HCT116 (cell line): ENCODE measurements at regions not wholly inside any gene's neighbourhood (a gene's known extent, or its start where the extent isn't known, plus 50 kb on each side); places are given as distances from the start of the nearest gene placed in this dataset.
"Not testable (repeated sequence)": the region's sequence is repeated elsewhere in the genome, so short reads cannot be mapped to it uniquely, and the experiment has no call there.

Experiments
- ATAC-seq: fragments of 200-7000 bp; cut with Tn5 transposase; 2 replicates; pipeline ENCODE4 v1.9.1; 2020; ENCODE audit warnings: mild to moderate bottlenecking, moderate library complexity
- BruUV-seq: library from RNA; stranded (reverse); fragments of 400-500 nt; replicated peaks from 2 replicates; lab custom pipeline; 2021; lab: Mats Ljungman, UMichigan
- CTCF ChIA-PET: fragments of 300-600 bp; sonication (Branson Sonifier 250); formaldehyde crosslinking; loops from one replicate; lab custom pipeline; 2021; ENCODE audit warnings: antibody characterized with exemption; lab: Charles Lee
- POLR2A ChIA-PET: fragments of 300-600, 350-600 bp; sonication (Branson Sonifier 250); formaldehyde crosslinking; loops from one replicate; lab custom pipeline; 2021; ENCODE audit warnings: antibody characterized with exemption; lab: Charles Lee
- RAD21 ChIA-PET, 2 experiments: fragments of 300-600 bp; sonication (Branson Sonifier 250); formaldehyde crosslinking; loops; one replicate each; lab custom pipeline; 2023; ENCODE audit warnings: low total read pairs in 2 of 2; ENCODE audit not compliant: uncharacterized antibody in 2 of 2, unreplicated experiment in 2 of 2, low non-redundant PET in 1 of 2; lab: Charles Lee
- DNase-seq: peaks from one replicate; pipeline ENCODE4 v3.0.0-alpha.2; 2010; ENCODE audit warnings: low read depth, low spot score
- H2AFZ ChIP-seq: fragments of 200-600 bp; shearing (Covaris generic), sonication (generic); 2 replicates; pipeline ENCODE4 v1.6.1; 2017; ENCODE audit warnings: low read depth, mixed run types, mixed read lengths, antibody characterized with exemption, low read length; ENCODE audit not compliant: poor library complexity, severe bottlenecking
- H3K27ac ChIP-seq: 2 replicates; pipeline ENCODE4 v1.5.1; 2012; ENCODE audit warnings: low read depth, low read length
- H3K27me3 ChIP-seq: fragments of 200-600 bp; sonication (generic); 2 replicates; pipeline ENCODE4 v1.6.1; 2016; ENCODE audit warnings: mixed run types, low read length, mixed read lengths; ENCODE audit not compliant: insufficient read depth
- H3K36me3 ChIP-seq, 2 experiments: fragments of 200-500 bp in 1 of 2; fragments of 200-600 bp in 1 of 2; sonication (Bioruptor generic) in 1 of 2; sonication (generic) in 1 of 2; 2 replicates each; pipeline versions ENCODE4 v1.5.1 to v1.6.1; 2014 to 2016; ENCODE audit warnings: low read length in 2 of 2, inconsistent platforms in 1 of 2, mixed read lengths in 1 of 2, mixed run types in 1 of 2; ENCODE audit not compliant: insufficient read depth in 2 of 2, control insufficient read depth in 1 of 2
- H3K4me1 ChIP-seq, 2 experiments: fragments of 200-600 bp in 1 of 2; sonication (generic) in 1 of 2; 2 replicates each; pipeline versions ENCODE4 v1.5.1 to v1.6.1; 2012 to 2017; ENCODE audit warnings: low read length in 2 of 2, inconsistent platforms in 1 of 2, mild to moderate bottlenecking in 1 of 2, mixed read lengths in 1 of 2, mixed run types in 1 of 2, moderate library complexity in 1 of 2; ENCODE audit not compliant: insufficient read depth in 2 of 2, control insufficient read depth in 1 of 2
- H3K4me2 ChIP-seq: fragments of 200-600 bp; sonication (generic); 2 replicates; pipeline ENCODE4 v1.6.1; 2017; ENCODE audit warnings: mixed run types, low read length, mixed read lengths
- H3K4me3 ChIP-seq, 2 experiments: fragments of 200-600 bp in 1 of 2; sonication (generic) in 1 of 2; replicated peaks in 1 of 2; 2 replicates each; pipeline ENCODE4 v1.5.1; 2011 to 2016; ENCODE audit warnings: low read length in 2 of 2, control low read depth in 1 of 2, low read depth in 1 of 2, mild to moderate bottlenecking in 1 of 2, mixed read lengths in 1 of 2, mixed run types in 1 of 2
- H3K79me2 ChIP-seq: fragments of 200-600 bp; sonication (generic); 2 replicates; pipeline ENCODE4 v1.6.1; 2017; ENCODE audit warnings: mild to moderate bottlenecking, mixed run types, low read length, moderate library complexity, mixed read lengths; ENCODE audit not compliant: insufficient read depth
- H3K9ac ChIP-seq: fragments of 200-600 bp; sonication (generic); 2 replicates; pipeline ENCODE4 v1.6.1; 2016; ENCODE audit warnings: low read length, mixed read lengths
- H3K9me2 ChIP-seq: fragments of 200-600 bp; sonication (generic), shearing (Covaris generic); 2 replicates; pipeline ENCODE4 v1.6.1; 2017; ENCODE audit warnings: mixed run types, mild to moderate bottlenecking, moderate library complexity; ENCODE audit not compliant: insufficient read depth
- H3K9me3 ChIP-seq, 2 experiments: fragments of 200-500 bp in 1 of 2; fragments of 200-600 bp in 1 of 2; sonication (Bioruptor generic) in 1 of 2; sonication (generic) in 1 of 2; 2 replicates each; pipeline ENCODE4 v1.6.1; 2014 to 2017; ENCODE audit warnings: low read length in 2 of 2, mixed read lengths in 2 of 2, inconsistent platforms in 1 of 2, low read depth in 1 of 2, mild to moderate bottlenecking in 1 of 2, mixed run types in 1 of 2, moderate library complexity in 1 of 2; ENCODE audit not compliant: control insufficient read depth in 1 of 2, insufficient read depth in 1 of 2
- H4K20me1 ChIP-seq: fragments of 200-600 bp; sonication (generic), shearing (Covaris generic); 2 replicates; pipeline ENCODE4 v1.6.1; 2017; ENCODE audit warnings: mixed run types, mild to moderate bottlenecking, moderate library complexity; ENCODE audit not compliant: insufficient read depth
- EZH2 ChIP-seq: fragments of 200-600 bp; sonication (generic); IDR thresholded peaks from 2 replicates; pipeline ENCODE4 v1.6.1; 2017; ENCODE audit warnings: antibody characterized with exemption, mixed run types
- FOSL1 ChIP-seq: IDR thresholded peaks from 2 replicates; pipeline ENCODE4 v1.6.1; 2012; ENCODE audit warnings: low read depth
- POLR2A ChIP-seq: IDR thresholded peaks from 2 replicates; pipeline ENCODE4 v1.7.0; 2011; ENCODE audit warnings: borderline replicate concordance; ENCODE audit not compliant: insufficient read depth, insufficient read length; ENCODE audit errors: extremely low read depth
- POLR2AphosphoS5 ChIP-seq: IDR thresholded peaks from 2 replicates; pipeline ENCODE4 v1.6.1; 2011; ENCODE audit warnings: mild to moderate bottlenecking, low read depth, low read length, moderate library complexity
- SP1 ChIP-seq: IDR thresholded peaks from 2 replicates; pipeline ENCODE4 v1.6.1; 2012; ENCODE audit warnings: low read depth
- SRF ChIP-seq: IDR thresholded peaks from 2 replicates; pipeline ENCODE4 v1.6.1; 2012; ENCODE audit warnings: low read depth
- intact Hi-C: fragments of 100-400 bp; cut with micrococcal nuclease; formaldehyde crosslinking; loops from 2 replicates; pipeline ENCODE4 v1.10.0; 2022
- TF ChIP-seq, protein P1 (sequence below): IDR thresholded peaks from 2 replicates; pipeline ENCODE4 v1.6.1; 2012; ENCODE audit warnings: low read depth

DNA sequence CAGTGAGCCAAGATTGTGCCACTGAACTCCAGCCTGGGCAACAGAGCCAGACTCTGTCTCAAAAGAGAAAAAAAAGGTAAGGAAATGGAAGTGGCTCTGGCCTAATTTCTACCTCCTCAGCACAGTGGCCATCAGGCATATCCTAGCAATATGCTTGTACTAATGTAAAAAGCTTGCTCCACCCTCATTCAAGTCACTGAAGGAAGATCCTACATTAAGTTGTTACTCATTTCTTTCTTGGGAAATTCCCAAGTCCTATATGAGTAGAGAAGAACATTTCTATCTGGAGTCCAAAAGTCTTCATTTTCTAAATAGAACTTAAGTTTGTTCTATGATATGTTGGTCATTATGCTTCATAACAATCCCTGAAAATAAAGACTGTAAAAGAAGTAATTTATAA, 67.3 kb upstream of the HOXC13 start (continued):
- TF ChIP-seq, protein P1, sequence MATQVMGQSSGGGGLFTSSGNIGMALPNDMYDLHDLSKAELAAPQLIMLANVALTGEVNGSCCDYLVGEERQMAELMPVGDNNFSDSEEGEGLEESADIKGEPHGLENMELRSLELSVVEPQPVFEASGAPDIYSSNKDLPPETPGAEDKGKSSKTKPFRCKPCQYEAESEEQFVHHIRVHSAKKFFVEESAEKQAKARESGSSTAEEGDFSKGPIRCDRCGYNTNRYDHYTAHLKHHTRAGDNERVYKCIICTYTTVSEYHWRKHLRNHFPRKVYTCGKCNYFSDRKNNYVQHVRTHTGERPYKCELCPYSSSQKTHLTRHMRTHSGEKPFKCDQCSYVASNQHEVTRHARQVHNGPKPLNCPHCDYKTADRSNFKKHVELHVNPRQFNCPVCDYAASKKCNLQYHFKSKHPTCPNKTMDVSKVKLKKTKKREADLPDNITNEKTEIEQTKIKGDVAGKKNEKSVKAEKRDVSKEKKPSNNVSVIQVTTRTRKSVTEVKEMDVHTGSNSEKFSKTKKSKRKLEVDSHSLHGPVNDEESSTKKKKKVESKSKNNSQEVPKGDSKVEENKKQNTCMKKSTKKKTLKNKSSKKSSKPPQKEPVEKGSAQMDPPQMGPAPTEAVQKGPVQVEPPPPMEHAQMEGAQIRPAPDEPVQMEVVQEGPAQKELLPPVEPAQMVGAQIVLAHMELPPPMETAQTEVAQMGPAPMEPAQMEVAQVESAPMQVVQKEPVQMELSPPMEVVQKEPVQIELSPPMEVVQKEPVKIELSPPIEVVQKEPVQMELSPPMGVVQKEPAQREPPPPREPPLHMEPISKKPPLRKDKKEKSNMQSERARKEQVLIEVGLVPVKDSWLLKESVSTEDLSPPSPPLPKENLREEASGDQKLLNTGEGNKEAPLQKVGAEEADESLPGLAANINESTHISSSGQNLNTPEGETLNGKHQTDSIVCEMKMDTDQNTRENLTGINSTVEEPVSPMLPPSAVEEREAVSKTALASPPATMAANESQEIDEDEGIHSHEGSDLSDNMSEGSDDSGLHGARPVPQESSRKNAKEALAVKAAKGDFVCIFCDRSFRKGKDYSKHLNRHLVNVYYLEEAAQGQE, result no peak
- TF ChIP-seq POLR2A (no peak), SP1 (no peak), POLR2AphosphoS5 (no peak), EZH2 (no peak)

DNA sequence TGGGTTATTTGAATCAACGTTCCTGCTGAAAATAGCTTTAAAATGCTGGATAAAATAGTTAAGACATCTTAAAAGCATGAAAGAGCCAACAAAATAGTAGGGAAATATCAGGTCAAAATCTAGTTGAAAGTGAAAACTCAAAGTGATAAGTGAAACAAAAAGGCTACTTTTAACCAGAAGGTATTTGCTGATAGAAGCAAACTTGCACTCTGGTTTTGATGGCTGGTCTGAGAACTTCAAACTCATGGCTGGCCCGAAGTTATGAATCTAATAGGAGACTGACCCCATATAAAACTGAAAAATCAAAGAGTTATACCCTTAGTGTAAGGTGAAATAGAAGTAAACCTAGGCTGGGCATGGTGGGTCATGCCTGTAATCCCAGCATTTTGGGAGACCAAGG, 66.3 kb upstream of the HOXC13 start:
- Histone ChIP-seq H3K36me3 (no peaks in the 10 kb centered on the region), H3K4me1 (peaks cover 18 to 24% of the 10 kb centered on the region in 2 experiments), H2AFZ (no peak overlapping the region), H3K9me3 (no peaks in the 10 kb centered on the region), H3K27ac (no peak overlapping the region), H4K20me1 (no peaks in the 10 kb centered on the region), H3K9me2 (no peaks in the 10 kb centered on the region), H3K79me2 (no peaks in the 10 kb centered on the region), H3K4me2 (no peak overlapping the region), H3K27me3 (no peaks in the 10 kb centered on the region), H3K9ac (no peak overlapping the region), H3K4me3 (no peak overlapping the region)
- CTCF ChIA-PET, result no interaction called here
- DNase-seq (no peak), ATAC-seq (no peak)
- POLR2A ChIA-PET, result no interaction called here
- TF ChIP-seq FOSL1 (no peak), SRF (no peak)
- intact Hi-C loops, result no loop called here
- no TSS peak for BruUV-seq
- RAD21 ChIA-PET, result no interaction called here

DNA sequence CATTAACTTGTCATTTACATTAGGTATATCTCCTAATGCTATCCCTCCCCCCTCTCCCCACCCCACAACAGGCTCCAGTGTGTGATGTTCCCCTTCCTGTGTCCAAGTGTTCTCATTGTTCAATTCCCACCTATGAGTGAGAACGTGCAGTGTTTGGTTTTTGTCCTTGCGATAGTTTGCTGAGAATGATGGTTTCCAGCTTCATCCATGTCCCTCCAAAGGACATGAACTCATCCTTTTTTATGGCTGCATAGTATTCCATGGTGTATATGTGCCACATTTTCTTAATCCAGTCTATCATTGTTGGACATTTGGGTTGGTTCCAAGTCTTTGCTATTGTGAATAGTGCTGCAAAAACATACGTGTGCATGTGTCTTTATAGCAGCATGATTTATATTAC, 60.7 kb upstream of the HOXC13 start:
- POLR2A ChIA-PET, H3K9me2 ChIP-seq, RAD21 ChIA-PET, intact Hi-C loops, H4K20me1 ChIP-seq, ATAC-seq, CTCF ChIA-PET, H3K9ac ChIP-seq, H3K27me3 ChIP-seq, H3K4me2 ChIP-seq, DNase-seq, H2AFZ ChIP-seq, H3K4me1 ChIP-seq, H3K4me3 ChIP-seq, H3K79me2 ChIP-seq, H3K27ac ChIP-seq, BruUV-seq, H3K9me3 ChIP-seq, H3K36me3 ChIP-seq: not testable (repeated sequence)
